Activated naive CD4-positive, alpha-beta T cell treated with anti-CD3 and anti-CD28 coated beads for 36 hours (primary cell): ENCODE measurements at regions not wholly inside any gene's neighbourhood (a gene's known extent, or its start where the extent isn't known, plus 50 kb on each side); places are given as distances from the start of the nearest gene placed in this dataset.
"Not testable (repeated sequence)": the region's sequence is repeated elsewhere in the genome, so short reads cannot be mapped to it uniquely, and the experiment has no call there.

ENCODE experiments used
- CTCF ChIA-PET: fragments of 350-600 bp; sonication (Branson Sonifier 250); formaldehyde crosslinking; loops from one replicate; lab custom pipeline; 2021; ENCODE audit warnings: antibody characterized with exemption; lab: Charles Lee
- DNase-seq: peaks from one replicate; pipeline ENCODE4 v3.0.0-alpha.2; 2020
- H3K27ac Mint-ChIP-seq: one replicate; pipeline ENCODE4 v1.8.0; 2021; ENCODE audit warnings: mild to moderate bottlenecking, mixed read lengths
- H3K27me3 Mint-ChIP-seq: one replicate; pipeline ENCODE4 v1.8.0; 2021; ENCODE audit warnings: low read depth, mixed read lengths
- H3K36me3 Mint-ChIP-seq: one replicate; pipeline ENCODE4 v1.8.0; 2021; ENCODE audit warnings: low read depth, mixed read lengths
- H3K4me1 Mint-ChIP-seq: one replicate; pipeline ENCODE4 v1.8.0; 2021; ENCODE audit warnings: low read depth, mixed read lengths
- H3K4me3 Mint-ChIP-seq: one replicate; pipeline ENCODE4 v1.8.0; 2021; ENCODE audit warnings: mild to moderate bottlenecking, moderate library complexity, mixed read lengths
- H3K9me3 Mint-ChIP-seq: one replicate; pipeline ENCODE4 v1.8.0; 2021; ENCODE audit warnings: mixed read lengths
- intact Hi-C: fragments of 100-400 bp; cut with micrococcal nuclease; formaldehyde crosslinking; loops from one replicate; pipeline ENCODE4 v1.15.1; 2023

GRCh38 chr3:139157161-139157932, 112.7 kb upstream of the PRR23C start:
- no peaks in the 10 kb centered on the region for H3K36me3 Mint-ChIP-seq
- no peak for DNase-seq
- H3K27ac Mint-ChIP-seq, result no peak overlapping the region
- H3K4me1 Mint-ChIP-seq, result no peaks in the 10 kb centered on the region
- intact Hi-C loops, result no loop called here
- H3K27me3 Mint-ChIP-seq, result peaks cover 15% of the 10 kb centered on the region
- no peaks in the 10 kb centered on the region for H3K9me3 Mint-ChIP-seq
- CTCF ChIA-PET, result no interaction called here
- H3K4me3 Mint-ChIP-seq, result no peak overlapping the region

DNA sequence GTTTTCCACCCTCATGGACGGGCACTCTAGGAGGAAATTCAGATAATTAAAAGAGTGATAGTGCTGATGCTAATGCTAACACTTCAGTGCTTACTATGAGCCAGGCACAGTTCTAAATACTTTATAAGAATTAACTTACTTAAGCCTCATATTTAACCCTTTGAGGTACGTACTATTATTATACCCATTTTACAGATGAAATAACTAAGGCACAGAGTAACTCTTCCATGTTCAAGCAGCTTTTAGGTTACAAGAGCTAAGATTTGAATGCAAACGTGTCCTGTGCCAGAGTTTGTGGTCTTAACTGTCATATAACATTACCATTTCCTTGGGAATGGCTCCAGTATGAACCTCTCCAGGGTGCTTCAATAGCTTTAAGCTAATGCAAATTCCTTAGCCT, 114.7 kb upstream of the PRR23C start:
- Mint-ChIP-seq H3K27me3 (peaks cover 11% of the 10 kb centered on the region), H3K27ac (no peak overlapping the region), H3K36me3 (no peaks in the 10 kb centered on the region), H3K4me1 (no peaks in the 10 kb centered on the region), H3K9me3 (no peaks in the 10 kb centered on the region), H3K4me3 (no peak overlapping the region)
- intact Hi-C loops, result no loop called here
- CTCF ChIA-PET, result interaction anchor here (0.5 kb wide), 1 partner anchor 349 kb away, joined by 4 read pairs; no protein-coding TSS in a partner anchor
- DNase-seq, result no peak

- H3K4me1 Mint-ChIP-seq, result peaks cover 3% of the 10 kb centered on the region
- H3K4me3 Mint-ChIP-seq, result no peak overlapping the region
- intact Hi-C loops, result no loop called here
- H3K27me3 Mint-ChIP-seq, result peaks cover 22% of the 10 kb centered on the region
- DNase-seq, result no peak
- CTCF ChIA-PET, result no interaction called here
- H3K36me3 Mint-ChIP-seq, result no peaks in the 10 kb centered on the region
- no peak overlapping the region for H3K27ac Mint-ChIP-seq
- peaks cover 1% of the 10 kb centered on the region for H3K9me3 Mint-ChIP-seq
These were observed 128.8 kb upstream of the PRR23C start for GRCh38 chr3:139173372-139174108.

- H3K27ac Mint-ChIP-seq, result no peak overlapping the region
- no peaks in the 10 kb centered on the region for H3K36me3 Mint-ChIP-seq
- peaks cover 3% of the 10 kb centered on the region for H3K27me3 Mint-ChIP-seq
- no peak for DNase-seq
- no peaks in the 10 kb centered on the region for H3K4me1 Mint-ChIP-seq
- peaks cover 14% of the 10 kb centered on the region for H3K9me3 Mint-ChIP-seq
- H3K4me3 Mint-ChIP-seq, result no peak overlapping the region
- intact Hi-C loops, result no loop called here
- CTCF ChIA-PET, result no interaction called here
These were observed 135.8 kb upstream of the PRR23C start for GRCh38 chr3:139180489-139180888.

GRCh38 chr3:139182143-139182542, 137.5 kb upstream of the PRR23C start:
- Mint-ChIP-seq H3K36me3 (no peaks in the 10 kb centered on the region), H3K27ac (no peak overlapping the region), H3K9me3 (peaks cover 14% of the 10 kb centered on the region), H3K4me3 (no peak overlapping the region), H3K27me3 (no peaks in the 10 kb centered on the region), H3K4me1 (no peaks in the 10 kb centered on the region)
- CTCF ChIA-PET, result no interaction called here
- no peak for DNase-seq
- intact Hi-C loops, result no loop called here

GRCh38 chr3:139182598-139182997, 137.9 kb upstream of the PRR23C start:
- H3K27ac Mint-ChIP-seq, result no peak overlapping the region
- intact Hi-C loops, result no loop called here

DNA sequence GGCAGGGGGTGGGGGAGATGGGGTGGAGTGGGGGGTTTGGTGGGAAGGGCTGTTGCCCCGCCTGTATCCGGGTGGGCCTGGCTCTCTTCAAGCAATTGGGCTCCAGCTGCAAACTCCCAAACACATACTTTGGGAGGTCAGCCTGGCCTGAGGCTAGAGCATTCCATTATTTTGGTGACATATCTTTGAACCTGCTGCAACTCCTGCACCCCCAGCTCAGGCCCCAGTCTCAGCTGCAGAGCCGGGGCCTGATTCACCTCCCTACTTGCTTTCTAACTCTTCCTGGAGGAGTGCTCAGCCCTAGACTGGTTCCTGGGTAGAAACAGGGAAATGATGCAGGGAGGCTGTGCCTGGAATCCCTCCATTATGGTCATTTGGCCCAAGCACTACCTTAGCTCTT, 140.8 kb upstream of the PRR23C start:
- CTCF ChIA-PET, result no interaction called here
- Mint-ChIP-seq H3K27me3 (no peaks in the 10 kb centered on the region), H3K27ac (no peak overlapping the region), H3K9me3 (peaks cover 9% of the 10 kb centered on the region), H3K4me3 (no peak overlapping the region), H3K36me3 (no peaks in the 10 kb centered on the region), H3K4me1 (no peaks in the 10 kb centered on the region)
- intact Hi-C loops, result no loop called here
- DNase-seq, result no peak

More at GRCh38 chr3:139182598-139182997, 137.9 kb upstream of the PRR23C start:
- H3K4me3 Mint-ChIP-seq, result no peak overlapping the region
- no peaks in the 10 kb centered on the region for H3K4me1 Mint-ChIP-seq
- CTCF ChIA-PET, result interaction anchor here (0.6 kb wide), 1 partner anchor 240 kb away, joined by 3 read pairs; no protein-coding TSS in a partner anchor
- peaks cover 14% of the 10 kb centered on the region for H3K9me3 Mint-ChIP-seq
- DNase-seq, result no peak
- H3K27me3 Mint-ChIP-seq, result no peaks in the 10 kb centered on the region
- H3K36me3 Mint-ChIP-seq, result no peaks in the 10 kb centered on the region

DNA sequence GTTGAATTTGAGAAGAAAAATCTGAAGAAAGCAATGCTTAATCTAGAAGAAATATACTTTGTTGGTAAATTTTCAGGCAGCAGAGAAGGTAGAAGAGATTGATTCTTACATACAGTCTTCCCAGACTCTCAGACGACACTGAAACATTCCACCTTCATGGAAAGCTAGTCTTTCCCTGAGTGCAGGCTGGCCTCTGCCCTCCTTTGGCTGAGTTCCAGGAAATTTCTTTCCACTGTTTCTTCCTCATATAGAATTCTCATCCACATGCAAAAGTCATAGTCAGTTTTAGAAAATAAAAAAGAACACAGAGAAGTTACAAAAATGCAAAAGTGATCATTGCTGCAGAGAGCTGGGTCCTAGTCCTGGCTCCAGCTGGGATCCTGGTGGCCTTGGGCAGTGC, 142.5 kb upstream of the PRR23C start:
- Mint-ChIP-seq H3K4me3 (no peak overlapping the region), H3K36me3 (no peaks in the 10 kb centered on the region), H3K27ac (no peak overlapping the region), H3K4me1 (no peaks in the 10 kb centered on the region), H3K27me3 (no peaks in the 10 kb centered on the region), H3K9me3 (no peaks in the 10 kb centered on the region)
- intact Hi-C loops, result no loop called here
- CTCF ChIA-PET, result interaction anchor here (0.6 kb wide), 1 partner anchor 10 kb away, joined by 4 read pairs; no protein-coding TSS in a partner anchor
- DNase-seq, result no peak

DNA sequence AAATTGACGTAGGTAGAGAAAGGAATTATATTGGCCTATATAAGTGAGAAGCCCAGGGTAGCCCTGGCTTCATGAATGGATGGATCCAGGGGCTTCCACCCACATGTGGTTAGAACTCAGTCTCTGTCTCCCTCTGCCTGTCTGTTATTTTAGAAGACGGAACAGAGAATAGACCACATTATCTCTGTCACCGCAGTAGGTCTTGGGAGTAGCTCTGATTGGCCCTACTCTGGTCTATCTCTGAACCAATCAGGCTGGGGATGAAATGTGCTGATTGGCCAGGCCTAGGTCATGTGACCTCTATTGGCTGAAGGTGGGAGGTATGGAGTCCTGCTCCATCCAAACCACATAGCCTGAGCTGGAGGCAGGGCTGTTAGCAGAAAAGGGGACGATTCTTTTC, 143.0 kb upstream of the PRR23C start:
- CTCF ChIA-PET, result interaction anchor here (0.6 kb wide), 1 partner anchor 10 kb away, joined by 4 read pairs; no protein-coding TSS in a partner anchor
- H3K27me3 Mint-ChIP-seq, result no peaks in the 10 kb centered on the region
- H3K36me3 Mint-ChIP-seq, result no peaks in the 10 kb centered on the region
- DNase-seq, result no peak
- intact Hi-C loops, result no loop called here
- no peak overlapping the region for H3K27ac Mint-ChIP-seq
- H3K4me1 Mint-ChIP-seq, result no peaks in the 10 kb centered on the region
- H3K4me3 Mint-ChIP-seq, result no peak overlapping the region
- H3K9me3 Mint-ChIP-seq, result no peaks in the 10 kb centered on the region

DNA sequence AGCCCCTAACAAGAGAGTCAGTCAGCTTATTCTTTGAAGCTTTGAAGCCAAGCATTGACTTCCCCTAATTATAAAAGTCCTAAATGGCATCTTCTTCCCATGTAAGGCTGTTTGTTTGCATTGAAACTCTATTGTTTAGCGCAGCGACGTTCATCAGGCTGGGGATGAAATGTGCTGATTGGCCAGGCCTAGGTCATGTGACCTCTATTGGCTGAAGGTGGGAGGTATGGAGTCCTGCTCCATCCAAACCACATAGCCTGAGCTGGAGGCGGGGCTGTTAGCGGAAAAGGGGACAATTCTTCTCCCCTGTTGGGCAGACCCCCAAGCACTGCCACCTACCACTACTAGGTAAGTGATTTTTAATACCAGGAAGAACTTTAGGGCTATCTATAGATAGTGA, 145.3 kb upstream of the PRR23C start:
- peaks cover 2% of the 10 kb centered on the region for H3K27me3 Mint-ChIP-seq
- CTCF ChIA-PET, result no interaction called here

GRCh38 chr3:139194421-139194820, 149.4 kb upstream of the MRPS22 start:
- H3K9me3 Mint-ChIP-seq, CTCF ChIA-PET, H3K4me1 Mint-ChIP-seq, DNase-seq, H3K27me3 Mint-ChIP-seq, H3K27ac Mint-ChIP-seq, H3K36me3 Mint-ChIP-seq, intact Hi-C loops, H3K4me3 Mint-ChIP-seq: not testable (repeated sequence)

More for the DNA sequence above, 145.3 kb upstream of the PRR23C start:
- no peaks in the 10 kb centered on the region for H3K9me3 Mint-ChIP-seq
- H3K27ac Mint-ChIP-seq, result no peak overlapping the region
- DNase-seq, result no peak
- no peaks in the 10 kb centered on the region for H3K4me1 Mint-ChIP-seq
- no peak overlapping the region for H3K4me3 Mint-ChIP-seq
- intact Hi-C loops, result no loop called here
- peaks cover 1% of the 10 kb centered on the region for H3K36me3 Mint-ChIP-seq

DNA sequence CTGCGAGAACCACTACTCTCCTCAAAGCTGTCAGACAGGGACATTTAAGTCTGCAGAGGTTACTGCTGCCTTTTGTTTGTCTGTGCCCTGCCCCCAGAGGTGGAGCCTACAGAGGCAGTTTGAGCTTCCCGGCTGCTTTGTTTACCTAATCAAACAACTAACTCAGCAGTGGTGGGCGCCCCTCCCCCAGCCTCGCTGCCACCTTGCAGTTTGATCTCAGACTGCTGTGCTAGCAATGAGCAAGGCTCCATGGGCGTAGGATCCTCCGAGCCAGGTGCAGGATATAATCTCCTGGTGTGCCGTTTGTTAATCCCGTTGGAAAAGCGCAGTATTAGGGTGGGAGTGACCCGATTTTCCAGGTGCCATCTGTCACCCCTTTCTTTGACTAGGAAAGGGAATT, 147.7 kb upstream of the MRPS22 start:
- CTCF ChIA-PET, H3K36me3 Mint-ChIP-seq, DNase-seq, H3K4me1 Mint-ChIP-seq, H3K9me3 Mint-ChIP-seq, H3K27ac Mint-ChIP-seq, H3K27me3 Mint-ChIP-seq, intact Hi-C loops, H3K4me3 Mint-ChIP-seq: not testable (repeated sequence)
